Astrocyte of the spinal cord (primary cell): ENCODE measurements at regions not wholly inside any gene's neighbourhood (a gene's known extent, or its start where the extent isn't known, plus 50 kb on each side); places are given as distances from the start of the nearest gene placed in this dataset.

ENCODE experiments used
- DNase-seq: peaks from one replicate; pipeline ENCODE4 v3.0.0; 2011; ENCODE audit warnings: low read depth, low spot score
- H3K4me3 ChIP-seq: 2 replicates; pipeline ENCODE4 v1.5.1; 2011; ENCODE audit warnings: low read depth, mild to moderate bottlenecking, low read length, moderate library complexity
- CTCF ChIP-seq: IDR thresholded peaks from 2 replicates; pipeline ENCODE4 v1.5.1; 2012; ENCODE audit warnings: low read depth, mild to moderate bottlenecking, low read length, inconsistent platforms
- in situ Hi-C: cut with HindIII; loops from 2 replicates; pipeline ENCODE4 v1.10.0; 2017; ENCODE audit warnings: low sequenced_read_pairs

- DNase-seq, result peak; percentile 81
- no peak for TF ChIP-seq CTCF
- H3K4me3 ChIP-seq, result no peak overlapping the region
- in situ Hi-C loops, result no loop called here
Measured at GRCh38 chr3:5972586-5972985, 785.1 kb downstream of the EDEM1 start.

- no peak for DNase-seq
- TF ChIP-seq CTCF, result no peak
- H3K4me3 ChIP-seq, result no peak overlapping the region
- in situ Hi-C loops, result no loop called here
Measured at GRCh38 chr3:5974630-5975322, 787.3 kb downstream of the EDEM1 start.

- DNase-seq, result no peak
- no peak overlapping the region for H3K4me3 ChIP-seq
- no peak for TF ChIP-seq CTCF
- in situ Hi-C loops, result no loop called here
Measured at GRCh38 chr3:5977331-5977730, 789.8 kb downstream of the EDEM1 start.

GRCh38 chr3:5980475-5980874 is 793.0 kb downstream of the EDEM1 start:
- DNase-seq, result no peak
- no peak for TF ChIP-seq CTCF
- in situ Hi-C loops, result no loop called here
- no peak overlapping the region for H3K4me3 ChIP-seq

- in situ Hi-C loops, result no loop called here
- no peak overlapping the region for H3K4me3 ChIP-seq
- no peak for DNase-seq
- no peak for TF ChIP-seq CTCF
Measured at GRCh38 chr3:5994651-5995050, 807.1 kb downstream of the EDEM1 start.

GRCh38 chr3:6018456-6018855 is 830.9 kb downstream of the EDEM1 start:
- no peak overlapping the region for H3K4me3 ChIP-seq
- in situ Hi-C loops, result no loop called here
- DNase-seq, result no peak
- no peak for TF ChIP-seq CTCF
